ENCODE measurements at regions not wholly inside any gene's neighbourhood (a gene's known extent, or its start where the extent isn't known, plus 50 kb on each side); places are given as distances from the start of the nearest gene placed in this dataset.

DNA sequence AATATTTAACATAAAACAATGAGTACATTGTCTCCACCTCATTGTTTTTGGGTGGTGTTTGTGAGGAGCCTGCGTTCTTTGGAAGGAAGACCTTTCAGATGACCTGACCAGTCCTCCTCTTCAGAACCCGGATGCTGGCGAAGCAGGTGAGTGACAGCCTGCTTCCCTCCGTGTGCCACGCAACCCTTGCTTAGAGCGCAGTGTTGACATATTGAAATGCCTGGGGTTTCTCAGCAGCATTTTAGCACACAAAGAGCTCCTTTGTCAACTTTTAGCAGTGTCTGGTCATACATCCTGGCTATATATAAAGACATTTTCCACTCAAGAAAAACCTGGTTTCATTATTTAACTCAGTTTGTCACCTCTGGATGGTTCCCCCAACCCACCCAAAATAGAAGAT is 335.7 kb upstream of the POU3F3 start:
- no peak overlapping the region for H3K4me2 ChIP-seq
- no peaks in the 10 kb centered on the region for H3F3A ChIP-seq (replicated peaks; ENCODE audit: insufficient read depth)
- H3K79me2 ChIP-seq (ENCODE audit: insufficient read depth), result no peaks in the 10 kb centered on the region
- POLR2A ChIA-PET, result no interaction called here
- no peak for DNase-seq
- H3K9me2 ChIP-seq, result no peaks in the 10 kb centered on the region
- no peaks in the 10 kb centered on the region for H3K36me3 ChIP-seq (replicated peaks in 1 of 2; ENCODE audit: control insufficient read depth in 1 of 2, insufficient read depth in 2 of 2, low read length in 1 of 2)
- no peak overlapping the region for H3K27ac ChIP-seq (ENCODE audit: low read depth in 2 of 2, low read length in 1 of 2)
- no peaks in the 10 kb centered on the region for H3K27me3 ChIP-seq (ENCODE audit: insufficient read depth)
- TF ChIP-seq FOSL2 (IDR thresholded peaks at IDR 0.05; ENCODE audit: borderline replicate concordance, low read depth) (no peak), EP300 (IDR thresholded peaks at IDR 0.05; ENCODE audit: borderline replicate concordance in 1 of 2, low read depth in 1 of 2, low read length in 1 of 2) (no peak), RCOR1 (IDR thresholded peaks at IDR 0.05; ENCODE audit: low read length) (no peak), GABPA (IDR thresholded peaks at IDR 0.05; ENCODE audit: low read depth) (no peak), GATA2 (CRISPR knock-in tag; IDR thresholded peaks at IDR 0.05) (no peak), SIN3A (IDR thresholded peaks at IDR 0.05; ENCODE audit: borderline replicate concordance, low read depth, low read length) (no peak), FOXJ3 (CRISPR knock-in tag; IDR thresholded peaks at IDR 0.05) (no peak), NFIC (IDR thresholded peaks at IDR 0.05; ENCODE audit: borderline replicate concordance) (no peak), YY1 (IDR thresholded peaks at IDR 0.05; ENCODE audit: low read depth) (no peak), JUND (IDR thresholded peaks at IDR 0.05) (no peak)
- TF ChIP-seq, protein P1, sequence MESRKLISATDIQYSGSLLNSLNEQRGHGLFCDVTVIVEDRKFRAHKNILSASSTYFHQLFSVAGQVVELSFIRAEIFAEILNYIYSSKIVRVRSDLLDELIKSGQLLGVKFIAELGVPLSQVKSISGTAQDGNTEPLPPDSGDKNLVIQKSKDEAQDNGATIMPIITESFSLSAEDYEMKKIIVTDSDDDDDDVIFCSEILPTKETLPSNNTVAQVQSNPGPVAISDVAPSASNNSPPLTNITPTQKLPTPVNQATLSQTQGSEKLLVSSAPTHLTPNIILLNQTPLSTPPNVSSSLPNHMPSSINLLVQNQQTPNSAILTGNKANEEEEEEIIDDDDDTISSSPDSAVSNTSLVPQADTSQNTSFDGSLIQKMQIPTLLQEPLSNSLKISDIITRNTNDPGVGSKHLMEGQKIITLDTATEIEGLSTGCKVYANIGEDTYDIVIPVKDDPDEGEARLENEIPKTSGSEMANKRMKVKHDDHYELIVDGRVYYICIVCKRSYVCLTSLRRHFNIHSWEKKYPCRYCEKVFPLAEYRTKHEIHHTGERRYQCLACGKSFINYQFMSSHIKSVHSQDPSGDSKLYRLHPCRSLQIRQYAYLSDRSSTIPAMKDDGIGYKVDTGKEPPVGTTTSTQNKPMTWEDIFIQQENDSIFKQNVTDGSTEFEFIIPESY (IDR thresholded peaks at IDR 0.05; ENCODE audit: borderline replicate concordance, low read depth), result no peak
- TF ChIP-seq, protein P2, sequence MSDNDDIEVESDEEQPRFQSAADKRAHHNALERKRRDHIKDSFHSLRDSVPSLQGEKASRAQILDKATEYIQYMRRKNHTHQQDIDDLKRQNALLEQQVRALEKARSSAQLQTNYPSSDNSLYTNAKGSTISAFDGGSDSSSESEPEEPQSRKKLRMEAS (IDR thresholded peaks at IDR 0.05; ENCODE audit: low read depth), result no peak
- TF ChIP-seq, protein P3, sequence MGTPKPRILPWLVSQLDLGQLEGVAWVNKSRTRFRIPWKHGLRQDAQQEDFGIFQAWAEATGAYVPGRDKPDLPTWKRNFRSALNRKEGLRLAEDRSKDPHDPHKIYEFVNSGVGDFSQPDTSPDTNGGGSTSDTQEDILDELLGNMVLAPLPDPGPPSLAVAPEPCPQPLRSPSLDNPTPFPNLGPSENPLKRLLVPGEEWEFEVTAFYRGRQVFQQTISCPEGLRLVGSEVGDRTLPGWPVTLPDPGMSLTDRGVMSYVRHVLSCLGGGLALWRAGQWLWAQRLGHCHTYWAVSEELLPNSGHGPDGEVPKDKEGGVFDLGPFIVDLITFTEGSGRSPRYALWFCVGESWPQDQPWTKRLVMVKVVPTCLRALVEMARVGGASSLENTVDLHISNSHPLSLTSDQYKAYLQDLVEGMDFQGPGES (IDR thresholded peaks at IDR 0.05; ENCODE audit: low read depth, low read length), result no peak
- TF ChIP-seq, protein P4, sequence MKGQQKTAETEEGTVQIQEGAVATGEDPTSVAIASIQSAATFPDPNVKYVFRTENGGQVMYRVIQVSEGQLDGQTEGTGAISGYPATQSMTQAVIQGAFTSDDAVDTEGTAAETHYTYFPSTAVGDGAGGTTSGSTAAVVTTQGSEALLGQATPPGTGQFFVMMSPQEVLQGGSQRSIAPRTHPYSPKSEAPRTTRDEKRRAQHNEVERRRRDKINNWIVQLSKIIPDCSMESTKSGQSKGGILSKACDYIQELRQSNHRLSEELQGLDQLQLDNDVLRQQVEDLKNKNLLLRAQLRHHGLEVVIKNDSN (IDR thresholded peaks at IDR 0.05; ENCODE audit: borderline replicate concordance, low read depth), result no peak
- H4K20me1 ChIP-seq (ENCODE audit: insufficient read depth), result no peaks in the 10 kb centered on the region
- no peaks in the 10 kb centered on the region for H3K9me3 ChIP-seq
- no peak overlapping the region for H2AFZ ChIP-seq (ENCODE audit: low read depth)
- 43% methylated on average over 4 of the region's 6 CpGs for WGBS (ENCODE audit: low lambda C conversion rate)
- CTCF ChIA-PET, result interaction anchor here (1.3 kb wide), 1 partner anchor 46 kb away, joined by 4 read pairs; no protein-coding TSS in a partner anchor
- peaks cover 0 to 2% of the 10 kb centered on the region in 2 experiments; a peak in 2 of 4 replicates for H3K4me1 ChIP-seq (ENCODE audit: control insufficient read depth in 1 of 2, insufficient read depth in 2 of 2, low read depth in 1 of 2, low read length in 1 of 2)
- H3K9ac ChIP-seq, result no peak overlapping the region
- H3K4me3 ChIP-seq (ENCODE audit: low read depth in 2 of 2, low read length in 1 of 2), result no peak overlapping the region

DNA sequence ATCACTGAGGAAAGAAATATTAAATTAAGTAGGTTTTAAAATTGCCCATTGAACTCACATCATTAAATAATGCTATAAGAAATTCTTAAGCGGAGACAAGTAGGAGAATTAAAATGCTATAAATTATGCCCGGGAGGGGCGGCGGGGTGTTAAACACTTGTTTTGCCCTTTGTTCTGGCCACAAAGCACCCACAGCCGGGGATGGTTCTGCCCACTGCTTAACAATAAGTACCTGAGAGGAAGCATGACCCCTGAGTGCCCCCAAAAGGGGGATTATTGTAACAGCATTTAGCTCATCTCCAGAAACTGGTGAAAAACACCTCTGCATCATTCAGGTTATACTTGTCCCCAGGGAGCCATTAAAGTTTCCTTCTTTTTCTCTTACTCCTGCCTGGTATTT is 332.7 kb upstream of the POU3F3 start:
- peaks cover 0 to 2% of the 10 kb centered on the region in 2 experiments; a peak in 2 of 4 replicates for H3K4me1 ChIP-seq (ENCODE audit: control insufficient read depth in 1 of 2, insufficient read depth in 2 of 2, low read depth in 1 of 2, low read length in 1 of 2)
- CTCF ChIA-PET, result interaction anchor here (0.5 to 1.7 kb wide), 7 partner anchors 9 to 562 kb away, joined by 3 to 7 read pairs (median 3); no protein-coding TSS in a partner anchor
- H3F3A ChIP-seq (replicated peaks; ENCODE audit: insufficient read depth), result no peaks in the 10 kb centered on the region
- H3K36me3 ChIP-seq (replicated peaks in 1 of 2; ENCODE audit: control insufficient read depth in 1 of 2, insufficient read depth in 2 of 2, low read length in 1 of 2), result no peaks in the 10 kb centered on the region
- 55% methylated on average over 5 of the region's 5 CpGs for WGBS (ENCODE audit: low lambda C conversion rate)
- no peak overlapping the region for H3K27ac ChIP-seq (ENCODE audit: low read depth in 2 of 2, low read length in 1 of 2)
- H3K27me3 ChIP-seq (ENCODE audit: insufficient read depth), result no peaks in the 10 kb centered on the region
- no peaks in the 10 kb centered on the region for H3K79me2 ChIP-seq (ENCODE audit: insufficient read depth)
- POLR2A ChIA-PET, result no interaction called here
- H3K9me3 ChIP-seq, result no peaks in the 10 kb centered on the region
- peak; percentile 17; the same call in 1 of the 2 replicates for TF ChIP-seq SMC3 (IDR thresholded peaks at IDR 0.05; ENCODE audit: low read depth, low read length)
- TF ChIP-seq, protein P3 (IDR thresholded peaks at IDR 0.05; ENCODE audit: low read depth, low read length), result no peak
- TF ChIP-seq TCF12 (IDR thresholded peaks at IDR 0.05), result no peak
- peak; percentile 63 for TF ChIP-seq RAD21 (IDR thresholded peaks at IDR 0.05; ENCODE audit: low read length)
- H3K9ac ChIP-seq, result no peak overlapping the region
- no peaks in the 10 kb centered on the region for H3K9me2 ChIP-seq
- H2AFZ ChIP-seq (ENCODE audit: low read depth), result no peak overlapping the region
- no peaks in the 10 kb centered on the region for H4K20me1 ChIP-seq (ENCODE audit: insufficient read depth)
- no peak overlapping the region for H3K4me3 ChIP-seq (ENCODE audit: low read depth in 2 of 2, low read length in 1 of 2)
- peak; percentile 20 for DNase-seq
- H3K4me2 ChIP-seq, result no peak overlapping the region
